Uterus (tissue), 2 donors: ENCODE measurements at regions not wholly inside any gene's neighbourhood (a gene's known extent, or its start where the extent isn't known, plus 50 kb on each side); places are given as distances from the start of the nearest gene placed in this dataset.

Experiments
- POLR2A ChIP-seq, 2 donors: fragments of 450-650 bp; IDR thresholded peaks; one replicate each; pipeline ENCODE4 v1.6.1; 2016; ENCODE audit warnings: antibody characterized with exemption in 2 of 2, mild to moderate bottlenecking in 1 of 2, moderate library complexity in 1 of 2
- TF ChIP-seq, protein P1 (sequence below), 4 experiments: fragments of 200-600 bp in 2 of 4; fragments of 450-650 bp in 2 of 4; sonication (generic) in 2 of 4; IDR thresholded peaks; one replicate each; pipeline ENCODE4 v1.5.1; 2016 to 2019; ENCODE audit warnings: antibody characterized with exemption in 4 of 4, mild to moderate bottlenecking in 2 of 4, moderate library complexity in 1 of 4

DNA sequence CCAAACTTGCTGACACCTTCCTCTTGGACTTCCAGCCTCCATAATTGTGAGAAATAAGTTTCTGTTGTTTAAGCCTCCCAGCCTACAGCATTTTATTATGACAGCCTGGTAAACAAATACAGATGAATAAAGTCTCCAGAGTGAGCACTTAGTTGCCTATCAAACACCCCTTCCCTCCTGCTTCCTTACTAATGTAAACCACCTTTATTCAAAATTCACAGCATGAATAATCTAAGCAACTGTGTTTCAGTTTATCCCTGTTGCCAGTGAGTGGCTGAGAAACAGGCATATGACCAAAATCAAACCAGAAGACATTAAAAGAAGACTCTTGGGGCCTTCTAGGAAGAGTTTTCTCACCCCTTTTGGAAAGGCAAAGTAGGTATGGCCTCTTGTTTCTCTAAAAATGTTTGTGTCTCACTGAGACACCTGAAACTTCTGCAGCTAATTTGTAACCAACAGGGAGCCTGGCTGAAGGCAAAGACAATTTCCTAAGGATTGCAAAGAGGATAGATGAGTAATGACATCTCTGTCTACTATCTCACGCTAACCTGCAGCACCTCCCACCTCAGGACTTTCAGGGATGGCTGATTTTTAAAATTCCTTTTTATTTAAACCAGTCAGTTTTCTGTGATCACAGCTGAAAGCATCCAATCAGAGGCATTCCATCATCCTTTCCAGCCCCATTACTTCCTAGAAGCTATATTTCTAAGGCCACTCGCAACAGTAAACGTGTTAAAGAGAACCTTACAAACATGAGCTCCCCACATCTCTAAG lies 61.4 kb upstream of the LRRC55 start:
- TF ChIP-seq, protein P1, sequence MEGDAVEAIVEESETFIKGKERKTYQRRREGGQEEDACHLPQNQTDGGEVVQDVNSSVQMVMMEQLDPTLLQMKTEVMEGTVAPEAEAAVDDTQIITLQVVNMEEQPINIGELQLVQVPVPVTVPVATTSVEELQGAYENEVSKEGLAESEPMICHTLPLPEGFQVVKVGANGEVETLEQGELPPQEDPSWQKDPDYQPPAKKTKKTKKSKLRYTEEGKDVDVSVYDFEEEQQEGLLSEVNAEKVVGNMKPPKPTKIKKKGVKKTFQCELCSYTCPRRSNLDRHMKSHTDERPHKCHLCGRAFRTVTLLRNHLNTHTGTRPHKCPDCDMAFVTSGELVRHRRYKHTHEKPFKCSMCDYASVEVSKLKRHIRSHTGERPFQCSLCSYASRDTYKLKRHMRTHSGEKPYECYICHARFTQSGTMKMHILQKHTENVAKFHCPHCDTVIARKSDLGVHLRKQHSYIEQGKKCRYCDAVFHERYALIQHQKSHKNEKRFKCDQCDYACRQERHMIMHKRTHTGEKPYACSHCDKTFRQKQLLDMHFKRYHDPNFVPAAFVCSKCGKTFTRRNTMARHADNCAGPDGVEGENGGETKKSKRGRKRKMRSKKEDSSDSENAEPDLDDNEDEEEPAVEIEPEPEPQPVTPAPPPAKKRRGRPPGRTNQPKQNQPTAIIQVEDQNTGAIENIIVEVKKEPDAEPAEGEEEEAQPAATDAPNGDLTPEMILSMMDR (IDR thresholded peaks at IDR 0.05): no peak
- no peak for TF ChIP-seq POLR2A (IDR thresholded peaks at IDR 0.05)
